Inferior parietal cortex (tissue), 1 donor: ENCODE measurements at regions not wholly inside any gene's neighbourhood (a gene's known extent, or its start where the extent isn't known, plus 50 kb on each side); places are given as distances from the start of the nearest gene placed in this dataset.

Experiments
- DNase-seq: peaks from one replicate; pipeline ENCODE4 v3.0.0-alpha.2; 2016; ENCODE audit errors: extremely low spot score

DNA sequence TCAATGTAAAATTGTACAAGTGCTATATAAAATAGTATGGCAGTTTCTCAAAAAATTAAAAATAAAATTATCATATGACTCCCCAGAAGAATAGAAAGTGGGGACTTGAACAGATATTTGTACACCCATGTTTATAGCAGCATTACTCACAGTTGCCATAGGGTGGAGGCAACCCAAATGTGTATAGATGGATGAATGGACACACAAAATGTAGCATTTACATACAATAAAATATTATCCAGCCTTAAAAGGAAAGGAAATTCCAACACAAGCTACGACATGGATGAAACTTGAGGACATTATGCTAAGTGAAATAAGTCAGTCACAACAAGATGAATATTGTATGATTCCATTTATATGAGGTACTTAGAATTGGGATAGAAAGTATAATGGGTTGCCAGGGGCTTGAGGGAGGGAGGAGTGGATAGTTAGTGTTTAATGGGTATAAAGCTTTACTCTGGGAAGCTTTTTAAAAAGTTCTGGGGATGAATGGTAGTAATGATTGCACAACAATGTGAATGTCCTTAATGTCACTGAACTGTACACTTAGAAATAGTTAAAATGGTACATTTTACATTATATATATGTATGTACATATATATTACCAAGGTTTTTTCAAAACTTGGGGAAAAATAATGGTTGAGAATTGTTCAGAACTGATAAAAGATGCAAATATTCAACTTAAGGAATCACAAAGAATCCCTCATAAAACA is 53.0 kb upstream of the ADORA3 start:
- DNase-seq = no peak

DNA sequence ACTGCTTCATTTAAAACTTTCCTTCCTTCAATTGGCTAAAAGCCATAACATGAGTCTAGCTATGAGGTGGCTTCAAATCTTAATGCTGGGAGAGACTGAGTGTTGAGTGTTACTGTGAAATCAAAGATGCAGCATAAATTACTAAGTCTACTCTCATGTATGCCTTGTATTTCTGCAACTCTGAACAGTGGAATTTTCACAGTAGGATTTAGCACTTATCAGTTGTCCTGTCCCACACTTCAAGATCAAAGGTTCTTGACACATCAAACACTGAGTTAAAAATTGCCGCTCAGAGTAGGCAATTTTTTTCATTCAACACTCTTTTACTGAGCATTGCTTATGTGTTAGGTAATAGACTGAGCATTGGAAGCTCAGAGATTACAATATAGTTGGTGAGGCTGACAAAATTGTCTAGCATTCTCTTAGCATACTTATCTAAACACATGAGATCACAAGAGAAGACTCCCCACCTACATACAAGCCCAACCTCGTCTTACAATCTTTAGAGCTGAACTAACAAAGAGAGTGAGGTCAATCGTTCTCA is 56.4 kb upstream of the ADORA3 start:
- DNase-seq = no peak

DNA sequence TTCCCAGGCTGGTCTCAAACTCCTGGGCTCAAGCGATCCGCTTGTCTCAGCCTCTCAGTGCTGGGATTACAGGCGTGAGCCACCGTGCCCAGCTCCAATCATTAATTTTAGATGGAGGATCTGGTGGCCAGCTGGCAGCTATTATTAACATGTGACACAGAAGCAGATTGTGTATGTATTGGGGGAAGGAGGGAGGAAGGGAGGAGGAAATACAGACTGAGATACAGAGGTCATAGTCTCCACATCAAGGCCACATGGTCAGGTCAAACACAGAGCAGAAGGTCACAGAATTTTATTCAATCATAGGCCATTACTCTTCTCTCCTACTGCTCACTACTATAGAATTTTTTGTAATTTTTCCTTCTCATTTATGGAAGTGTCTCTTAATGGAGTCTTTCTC is 57.9 kb upstream of the ADORA3 start:
- DNase-seq = no peak

DNA sequence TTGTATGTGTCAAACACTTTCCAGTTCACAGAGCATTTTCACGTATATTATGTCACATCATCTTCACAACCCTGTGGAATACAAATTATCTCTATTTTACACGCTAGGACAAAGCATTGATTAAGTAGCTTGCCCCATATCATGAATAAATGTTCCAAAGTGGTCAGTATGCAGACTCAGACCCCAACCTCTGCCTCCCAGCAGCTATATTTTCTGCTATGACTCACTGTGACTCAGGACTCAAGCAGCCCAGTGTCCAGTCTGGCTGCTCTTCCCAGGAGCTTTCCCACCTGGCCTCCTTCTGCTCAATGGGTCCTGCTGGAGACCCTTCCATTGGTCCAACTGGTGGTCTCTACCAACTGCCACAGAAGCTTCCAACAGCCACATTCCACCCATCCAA is 56.0 kb upstream of the RAP1A start:
- no peak for DNase-seq

DNA sequence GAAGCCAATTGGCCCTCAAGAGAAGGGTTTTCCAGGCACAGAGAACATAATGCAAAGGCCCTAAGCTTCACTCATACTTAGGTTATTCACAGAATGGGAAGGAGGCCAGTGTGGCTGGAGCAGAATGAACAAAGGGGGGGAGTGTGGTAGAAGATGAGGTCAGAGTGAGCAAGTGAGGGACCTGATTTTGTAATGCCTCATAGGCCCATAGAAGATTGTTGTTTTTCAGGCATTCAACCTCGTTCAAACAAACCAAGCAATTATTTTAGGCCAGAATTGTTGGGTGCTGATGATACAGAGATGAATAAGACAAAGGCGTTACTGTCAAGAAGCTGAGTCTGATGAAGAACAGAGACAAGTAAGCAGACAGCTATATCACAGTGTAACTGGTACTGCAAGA is 54.5 kb upstream of the RAP1A start:
- DNase-seq = peak; percentile 69

DNA sequence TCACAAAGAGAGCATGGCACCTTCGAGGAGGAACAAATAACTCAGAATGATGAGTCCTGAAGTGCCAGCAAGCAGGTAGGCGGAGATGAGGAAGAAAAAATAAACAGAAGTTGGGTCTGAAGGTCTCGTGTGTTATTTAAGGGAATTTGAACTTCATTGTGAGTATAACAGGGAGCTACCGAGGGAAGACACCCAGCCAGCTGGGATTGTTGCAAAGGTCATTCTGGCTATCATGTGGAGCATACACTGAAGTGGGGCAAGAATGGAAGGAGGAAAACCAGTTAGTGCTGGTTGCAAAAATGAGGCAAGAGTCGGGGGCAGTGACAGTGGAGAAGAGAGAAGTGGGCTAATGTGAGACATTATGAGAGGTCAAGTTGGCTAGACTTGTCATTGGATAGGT is 53.6 kb upstream of the RAP1A start:
- DNase-seq = no peak

DNA sequence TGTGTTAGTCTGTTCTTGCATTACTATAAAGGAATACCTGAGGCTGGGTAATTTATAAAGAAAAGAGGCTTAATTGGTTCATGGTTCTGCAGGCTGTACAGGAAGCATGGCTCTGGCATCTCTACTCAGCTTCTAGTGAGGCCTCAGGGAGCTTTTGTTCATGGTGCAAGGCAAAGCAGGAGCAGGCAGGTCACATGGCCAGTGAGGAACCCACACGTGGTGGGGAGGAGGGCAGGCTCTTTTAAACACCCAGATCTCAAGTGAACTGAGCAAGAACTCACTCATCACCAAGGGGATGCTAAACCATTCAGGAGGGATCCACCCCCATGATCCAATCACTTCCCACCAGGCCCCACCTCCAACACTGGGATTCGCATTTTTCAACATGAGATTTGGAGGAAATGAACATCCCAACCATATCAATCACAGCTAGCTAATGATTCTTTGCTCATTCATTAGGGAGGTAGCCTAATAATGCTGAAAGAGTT is 51.4 kb upstream of the RAP1A start:
- no peak for DNase-seq
